ENCODE measurements at regions not wholly inside any gene's neighbourhood (a gene's known extent, or its start where the extent isn't known, plus 50 kb on each side); places are given as distances from the start of the nearest gene placed in this dataset.

DNA sequence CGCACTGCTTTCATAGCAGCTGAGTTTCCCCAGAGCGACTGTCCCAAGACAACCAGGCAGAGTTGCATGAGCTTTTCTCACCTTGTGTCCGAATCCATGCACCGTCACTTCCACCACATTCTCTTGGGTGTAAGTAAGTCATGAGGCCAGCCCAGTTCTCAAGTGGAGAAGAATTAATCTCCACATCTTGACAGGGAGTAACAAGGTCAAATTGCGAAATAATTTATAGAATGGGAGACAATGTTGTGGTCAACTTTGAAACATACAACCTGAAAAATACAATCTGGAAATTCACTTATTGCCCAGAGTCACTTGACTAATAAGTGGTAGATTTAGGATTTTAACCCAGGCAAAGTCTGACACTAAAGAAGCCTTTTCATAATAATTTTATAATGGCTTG, 123.7 kb downstream of the UFM1 start:
- TF ChIP-seq, protein P1, sequence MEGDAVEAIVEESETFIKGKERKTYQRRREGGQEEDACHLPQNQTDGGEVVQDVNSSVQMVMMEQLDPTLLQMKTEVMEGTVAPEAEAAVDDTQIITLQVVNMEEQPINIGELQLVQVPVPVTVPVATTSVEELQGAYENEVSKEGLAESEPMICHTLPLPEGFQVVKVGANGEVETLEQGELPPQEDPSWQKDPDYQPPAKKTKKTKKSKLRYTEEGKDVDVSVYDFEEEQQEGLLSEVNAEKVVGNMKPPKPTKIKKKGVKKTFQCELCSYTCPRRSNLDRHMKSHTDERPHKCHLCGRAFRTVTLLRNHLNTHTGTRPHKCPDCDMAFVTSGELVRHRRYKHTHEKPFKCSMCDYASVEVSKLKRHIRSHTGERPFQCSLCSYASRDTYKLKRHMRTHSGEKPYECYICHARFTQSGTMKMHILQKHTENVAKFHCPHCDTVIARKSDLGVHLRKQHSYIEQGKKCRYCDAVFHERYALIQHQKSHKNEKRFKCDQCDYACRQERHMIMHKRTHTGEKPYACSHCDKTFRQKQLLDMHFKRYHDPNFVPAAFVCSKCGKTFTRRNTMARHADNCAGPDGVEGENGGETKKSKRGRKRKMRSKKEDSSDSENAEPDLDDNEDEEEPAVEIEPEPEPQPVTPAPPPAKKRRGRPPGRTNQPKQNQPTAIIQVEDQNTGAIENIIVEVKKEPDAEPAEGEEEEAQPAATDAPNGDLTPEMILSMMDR (IDR thresholded peaks at IDR 0.05; ENCODE audit: low read depth, low read length), result no peak
- no peak for TF ChIP-seq POLR2A (IDR thresholded peaks at IDR 0.05; ENCODE audit: extremely low read depth, insufficient read length)

All from NB4 (cell line).